ENCODE measurements at regions not wholly inside any gene's neighbourhood (a gene's known extent, or its start where the extent isn't known, plus 50 kb on each side); places are given as distances from the start of the nearest gene placed in this dataset.
A peak's percentile ranks its signal among the peaks of the same experiment; 100 is the strongest.

DNA sequence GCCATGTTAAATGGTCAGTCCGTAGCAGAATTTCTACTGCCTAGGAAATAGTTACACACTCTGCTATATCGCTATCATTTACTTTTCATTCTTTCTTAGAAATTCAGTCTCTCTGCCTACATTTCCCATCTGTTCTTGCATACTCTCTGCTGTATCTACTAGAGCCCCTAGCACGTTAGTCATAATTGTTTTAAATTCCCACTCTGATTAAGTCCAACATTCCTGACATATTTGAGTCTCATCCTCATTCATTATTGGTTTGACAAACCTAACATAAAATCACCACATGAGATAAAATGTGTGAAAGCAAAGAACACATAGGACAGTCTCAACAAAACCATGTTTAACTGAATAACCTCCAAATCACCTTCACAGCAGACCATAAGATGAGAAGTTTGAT, 513.6 kb downstream of the PLPP3 start:
- Histone ChIP-seq H3K36me3 (ENCODE audit: low read depth) (no peaks in the 10 kb centered on the region), H3K27ac (ENCODE audit: poor library complexity, severe bottlenecking) (peak overlapping the region; percentile 87), H3K4me1 (ENCODE audit: insufficient read depth, poor library complexity, severe bottlenecking) (peaks cover 24% of the 10 kb centered on the region), H3K9me3 (ENCODE audit: severe bottlenecking) (no peaks in the 10 kb centered on the region), H3K27me3 (ENCODE audit: insufficient read depth, poor library complexity, severe bottlenecking) (no peaks in the 10 kb centered on the region), H3K4me3 (ENCODE audit: severe bottlenecking) (no peak overlapping the region)
- TF ChIP-seq, protein P1, sequence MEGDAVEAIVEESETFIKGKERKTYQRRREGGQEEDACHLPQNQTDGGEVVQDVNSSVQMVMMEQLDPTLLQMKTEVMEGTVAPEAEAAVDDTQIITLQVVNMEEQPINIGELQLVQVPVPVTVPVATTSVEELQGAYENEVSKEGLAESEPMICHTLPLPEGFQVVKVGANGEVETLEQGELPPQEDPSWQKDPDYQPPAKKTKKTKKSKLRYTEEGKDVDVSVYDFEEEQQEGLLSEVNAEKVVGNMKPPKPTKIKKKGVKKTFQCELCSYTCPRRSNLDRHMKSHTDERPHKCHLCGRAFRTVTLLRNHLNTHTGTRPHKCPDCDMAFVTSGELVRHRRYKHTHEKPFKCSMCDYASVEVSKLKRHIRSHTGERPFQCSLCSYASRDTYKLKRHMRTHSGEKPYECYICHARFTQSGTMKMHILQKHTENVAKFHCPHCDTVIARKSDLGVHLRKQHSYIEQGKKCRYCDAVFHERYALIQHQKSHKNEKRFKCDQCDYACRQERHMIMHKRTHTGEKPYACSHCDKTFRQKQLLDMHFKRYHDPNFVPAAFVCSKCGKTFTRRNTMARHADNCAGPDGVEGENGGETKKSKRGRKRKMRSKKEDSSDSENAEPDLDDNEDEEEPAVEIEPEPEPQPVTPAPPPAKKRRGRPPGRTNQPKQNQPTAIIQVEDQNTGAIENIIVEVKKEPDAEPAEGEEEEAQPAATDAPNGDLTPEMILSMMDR (IDR thresholded peaks at IDR 0.05; ENCODE audit: poor library complexity, severe bottlenecking), result no peak
- no peak for DNase-seq (ENCODE audit: low spot score)
- peak; percentile 53 for ATAC-seq (ENCODE audit: low read depth)

- TF ChIP-seq, protein P1 (IDR thresholded peaks at IDR 0.05; ENCODE audit: poor library complexity, severe bottlenecking), result no peak
- Histone ChIP-seq H3K27ac (ENCODE audit: poor library complexity, severe bottlenecking) (peak overlapping the region; percentile 87), H3K4me1 (ENCODE audit: insufficient read depth, poor library complexity, severe bottlenecking) (peaks cover 24% of the 10 kb centered on the region), H3K36me3 (ENCODE audit: low read depth) (no peaks in the 10 kb centered on the region), H3K4me3 (ENCODE audit: severe bottlenecking) (no peak overlapping the region), H3K9me3 (ENCODE audit: severe bottlenecking) (no peaks in the 10 kb centered on the region), H3K27me3 (ENCODE audit: insufficient read depth, poor library complexity, severe bottlenecking) (no peaks in the 10 kb centered on the region)
- DNase-seq (ENCODE audit: low spot score), result no peak
- ATAC-seq (ENCODE audit: low read depth), result peak; percentile 84
These were observed 514.7 kb downstream of the PLPP3 start for GRCh38 chr1:56064705-56065104.

DNA sequence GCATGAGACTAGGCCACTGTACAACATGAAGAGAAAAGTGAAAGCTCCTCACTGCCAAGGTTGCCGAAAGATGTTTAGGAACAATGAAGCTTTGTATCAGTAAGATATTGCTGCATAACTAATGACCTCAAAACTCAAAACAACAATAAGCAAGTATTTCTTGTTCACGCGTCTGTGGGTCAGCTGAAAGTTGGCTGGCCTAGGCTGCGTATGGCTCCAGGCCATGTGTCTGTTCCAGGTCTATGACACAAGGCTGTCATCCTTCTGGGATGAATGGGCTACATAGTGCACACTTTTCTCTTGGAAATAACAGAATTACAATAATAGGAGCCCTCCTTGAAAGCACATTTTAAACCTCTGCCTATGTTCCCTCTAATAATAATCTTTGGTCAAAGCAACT, 515.9 kb downstream of the PLPP3 start:
- ATAC-seq (ENCODE audit: low read depth) (no peak), DNase-seq (ENCODE audit: low spot score) (no peak)
- Histone ChIP-seq H3K4me3 (ENCODE audit: severe bottlenecking) (no peak overlapping the region), H3K27ac (ENCODE audit: poor library complexity, severe bottlenecking) (peak overlapping the region; percentile 87), H3K27me3 (ENCODE audit: insufficient read depth, poor library complexity, severe bottlenecking) (no peaks in the 10 kb centered on the region), H3K9me3 (ENCODE audit: severe bottlenecking) (no peaks in the 10 kb centered on the region), H3K36me3 (ENCODE audit: low read depth) (no peaks in the 10 kb centered on the region), H3K4me1 (ENCODE audit: insufficient read depth, poor library complexity, severe bottlenecking) (peaks cover 16% of the 10 kb centered on the region)
- TF ChIP-seq, protein P1 (IDR thresholded peaks at IDR 0.05; ENCODE audit: poor library complexity, severe bottlenecking), result no peak

- Histone ChIP-seq H3K27ac (ENCODE audit: poor library complexity, severe bottlenecking) (no peak overlapping the region), H3K27me3 (ENCODE audit: insufficient read depth, poor library complexity, severe bottlenecking) (no peaks in the 10 kb centered on the region), H3K9me3 (ENCODE audit: severe bottlenecking) (no peaks in the 10 kb centered on the region), H3K4me3 (ENCODE audit: severe bottlenecking) (no peak overlapping the region), H3K36me3 (ENCODE audit: low read depth) (no peaks in the 10 kb centered on the region), H3K4me1 (ENCODE audit: insufficient read depth, poor library complexity, severe bottlenecking) (peaks cover 16% of the 10 kb centered on the region)
- TF ChIP-seq, protein P1 (IDR thresholded peaks at IDR 0.05; ENCODE audit: poor library complexity, severe bottlenecking), result no peak
- ATAC-seq (ENCODE audit: low read depth) (no peak), DNase-seq (ENCODE audit: low spot score) (no peak)
These were observed 516.7 kb downstream of the PLPP3 start for GRCh38 chr1:56062625-56063024.

DNA sequence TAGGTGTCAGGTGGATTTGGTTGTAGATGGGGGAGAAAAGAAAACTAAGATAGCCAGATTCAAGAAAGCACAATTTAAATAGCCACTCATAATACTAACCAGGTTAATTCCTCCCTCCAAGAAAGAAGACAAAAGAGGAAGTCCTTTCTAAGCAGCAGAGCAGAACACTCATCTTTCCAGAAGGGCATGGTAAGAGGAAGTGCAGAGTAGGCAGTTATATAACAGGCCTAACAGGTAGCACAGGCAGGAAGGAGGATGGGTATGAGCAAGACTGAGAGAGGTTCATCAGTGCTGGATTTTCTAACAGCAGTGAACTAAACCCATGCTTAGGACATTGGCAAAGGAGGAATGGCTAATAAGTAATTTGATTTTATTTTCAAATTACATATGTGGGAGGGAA, 517.5 kb downstream of the PLPP3 start:
- Histone ChIP-seq H3K27ac (ENCODE audit: poor library complexity, severe bottlenecking) (no peak overlapping the region), H3K4me3 (ENCODE audit: severe bottlenecking) (no peak overlapping the region), H3K4me1 (ENCODE audit: insufficient read depth, poor library complexity, severe bottlenecking) (peaks cover 16% of the 10 kb centered on the region), H3K27me3 (ENCODE audit: insufficient read depth, poor library complexity, severe bottlenecking) (no peaks in the 10 kb centered on the region), H3K9me3 (ENCODE audit: severe bottlenecking) (no peaks in the 10 kb centered on the region), H3K36me3 (ENCODE audit: low read depth) (no peaks in the 10 kb centered on the region)
- no peak for DNase-seq (ENCODE audit: low spot score)
- ATAC-seq (ENCODE audit: low read depth), result no peak
- TF ChIP-seq, protein P1 (IDR thresholded peaks at IDR 0.05; ENCODE audit: poor library complexity, severe bottlenecking), result no peak

All from RWPE2 (cell line).